GM21526 (cell line): ENCODE measurements at regions not wholly inside any gene's neighbourhood (a gene's known extent, or its start where the extent isn't known, plus 50 kb on each side); places are given as distances from the start of the nearest gene placed in this dataset.
"Not testable (repeated sequence)": the region's sequence is repeated elsewhere in the genome, so short reads cannot be mapped to it uniquely, and the experiment has no call there.

ENCODE experiments used
- ATAC-seq: cut with Tn5 transposase; IDR thresholded peaks from one replicate; pipeline ENCODE4 v1.9.1; 2021; ENCODE audit warnings: moderate library complexity; ENCODE audit not compliant: unreplicated experiment, low FRiP score

- ATAC-seq, result no peak
Measured at GRCh38 chr5:145585443-145586148, 249.5 kb downstream of the PRELID2 start.

DNA sequence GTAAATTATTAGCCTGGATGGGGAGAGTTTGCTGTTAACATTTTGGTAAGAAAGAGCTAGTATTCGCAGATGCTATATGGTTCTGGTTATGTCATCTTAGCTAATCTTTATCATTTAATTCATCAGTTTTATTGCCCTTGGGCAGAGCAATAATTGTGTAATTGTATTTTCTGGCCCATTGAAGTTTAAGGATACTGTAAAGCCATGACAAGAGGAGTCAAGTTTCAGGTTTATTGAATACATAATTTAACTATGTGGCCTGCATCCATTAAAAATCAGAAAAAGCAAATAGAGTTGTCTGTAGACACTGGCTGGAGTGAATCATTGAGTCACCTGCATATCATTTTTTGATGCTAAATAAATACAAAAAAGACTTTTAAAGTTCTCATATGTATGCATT lies 255.8 kb downstream of the PRELID2 start:
- no peak for ATAC-seq

DNA sequence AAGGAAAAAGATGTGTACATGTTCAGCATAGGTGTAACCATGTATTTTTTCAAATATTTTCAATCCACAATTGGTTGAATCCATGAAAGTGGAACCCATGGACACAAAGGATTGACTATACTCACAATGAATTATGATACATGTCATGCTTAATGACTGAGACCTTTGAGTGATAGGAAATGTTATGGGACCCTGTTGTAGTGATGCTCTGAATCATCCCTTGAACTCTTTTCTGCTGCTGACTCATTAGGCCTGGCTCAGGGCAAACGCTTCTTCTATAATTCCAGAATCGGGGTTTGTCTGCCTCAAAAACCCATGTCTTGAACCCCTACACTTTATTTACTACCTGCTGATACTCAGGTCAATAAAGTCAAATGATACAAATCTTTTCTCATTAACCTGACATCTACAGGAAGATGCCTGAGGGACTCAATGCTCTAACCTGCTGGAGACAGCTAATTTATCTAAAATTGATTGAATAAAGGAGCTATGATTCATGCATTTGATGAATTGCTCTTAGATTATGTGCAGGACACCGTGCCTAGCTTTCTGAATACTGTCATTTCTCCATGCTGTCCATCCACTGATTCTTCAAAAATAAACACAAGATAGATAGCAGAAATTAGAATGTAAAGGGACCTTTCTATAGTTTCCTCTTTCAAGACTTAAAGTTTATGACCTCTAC lies 260.1 kb downstream of the PRELID2 start:
- no peak for ATAC-seq

GRCh38 chr5:145568581-145568980 lies 266.6 kb downstream of the PRELID2 start:
- ATAC-seq, result no peak

DNA sequence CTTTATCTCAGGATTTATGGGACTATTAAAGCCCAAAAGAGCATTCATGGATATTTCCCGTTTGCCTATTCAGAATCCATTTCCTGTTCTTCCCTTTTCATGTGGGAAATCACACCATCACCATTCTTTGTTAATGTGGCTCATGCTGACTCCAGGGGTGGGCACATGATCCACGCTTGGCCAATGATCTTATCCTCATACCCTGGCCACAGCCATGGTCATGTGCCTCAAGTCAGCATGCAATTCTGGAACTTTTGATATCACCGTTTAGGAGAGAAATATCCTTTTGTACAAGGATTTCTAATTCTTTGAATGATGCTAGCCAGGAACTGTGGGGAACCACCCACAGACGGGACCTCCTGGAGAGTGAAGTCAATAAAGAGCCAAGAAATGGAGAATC lies 272.2 kb downstream of the PRELID2 start:
- ATAC-seq, result no peak

DNA sequence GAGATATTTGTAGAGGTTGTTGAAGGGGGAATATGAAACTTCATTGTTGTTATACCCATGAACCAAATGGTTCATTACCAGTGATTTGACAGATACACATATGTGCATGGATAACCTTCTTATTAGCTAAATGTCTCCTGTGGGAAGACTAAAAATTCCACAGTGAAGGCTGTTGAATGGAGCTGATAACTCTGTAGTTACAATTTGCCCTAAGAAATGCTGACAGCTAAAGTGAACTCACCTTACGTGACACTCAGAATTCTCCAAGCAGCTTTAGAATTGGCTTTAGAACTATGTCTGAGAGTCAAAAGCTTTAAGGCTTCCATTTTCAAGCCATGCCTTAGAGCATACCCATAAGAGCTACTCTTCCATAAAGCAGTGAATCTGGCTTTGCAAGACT lies 276.9 kb downstream of the PRELID2 start:
- no peak for ATAC-seq

DNA sequence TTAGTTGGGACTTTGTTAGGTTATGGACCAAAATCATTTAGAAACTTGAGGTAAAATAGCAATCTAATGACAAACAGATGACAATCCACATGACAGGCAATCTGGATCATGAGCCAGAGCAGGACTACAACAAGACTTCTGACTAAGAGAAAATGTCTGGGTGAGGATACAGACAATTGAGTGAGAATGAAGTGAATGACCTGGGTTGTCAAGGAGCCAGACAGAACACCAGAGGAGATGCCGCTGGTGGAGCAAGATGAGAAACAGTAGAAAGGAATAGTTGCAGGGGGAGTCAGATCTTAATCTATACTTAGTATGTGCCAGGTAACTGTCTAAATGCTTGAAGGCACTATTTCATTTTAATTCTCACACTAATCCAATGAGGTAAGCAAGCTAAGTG lies 277.8 kb downstream of the PRELID2 start:
- ATAC-seq, result no peak

DNA sequence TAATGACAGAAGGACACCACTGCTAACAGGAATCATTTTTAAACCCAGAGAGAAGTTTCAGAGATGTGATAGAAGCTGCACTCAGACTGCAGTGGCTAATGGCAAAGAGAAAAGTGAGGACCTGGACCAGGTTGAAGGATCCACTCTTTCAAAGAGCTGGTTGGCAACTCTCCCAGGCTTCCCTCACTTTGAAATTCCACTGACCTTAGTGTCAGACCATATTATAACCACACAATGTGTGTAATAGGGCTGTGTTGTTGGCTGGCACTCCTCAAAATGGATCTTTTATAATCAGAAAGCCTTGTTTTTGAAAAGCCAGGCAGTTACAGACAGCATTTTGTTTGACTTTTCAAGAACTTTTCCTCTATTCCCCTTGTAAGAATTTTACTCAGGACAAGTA lies 280.7 kb downstream of the PRELID2 start:
- no peak for ATAC-seq

GRCh38 chr5:145553177-145553576 lies 282.0 kb downstream of the PRELID2 start:
- ATAC-seq, result no peak

DNA sequence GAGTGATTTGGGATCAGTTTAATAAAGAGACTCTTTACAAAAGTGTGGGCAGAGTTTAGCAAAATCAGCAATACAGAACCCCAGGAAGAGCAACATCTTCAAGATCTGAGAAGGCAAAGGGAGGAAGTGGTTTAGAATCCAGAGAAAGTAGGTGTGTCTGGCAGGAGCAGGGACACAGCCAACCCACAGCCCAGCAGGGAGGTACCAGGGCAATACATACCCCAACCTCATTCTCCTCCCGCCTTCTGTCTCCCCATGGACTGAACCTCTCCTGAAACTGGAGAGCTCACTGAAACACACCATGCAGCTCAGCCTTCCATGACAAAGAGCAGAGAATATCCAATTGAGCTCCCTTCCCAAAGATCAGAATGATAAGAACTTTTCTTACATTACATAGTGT lies 283.4 kb downstream of the PRELID2 start:
- no peak for ATAC-seq

DNA sequence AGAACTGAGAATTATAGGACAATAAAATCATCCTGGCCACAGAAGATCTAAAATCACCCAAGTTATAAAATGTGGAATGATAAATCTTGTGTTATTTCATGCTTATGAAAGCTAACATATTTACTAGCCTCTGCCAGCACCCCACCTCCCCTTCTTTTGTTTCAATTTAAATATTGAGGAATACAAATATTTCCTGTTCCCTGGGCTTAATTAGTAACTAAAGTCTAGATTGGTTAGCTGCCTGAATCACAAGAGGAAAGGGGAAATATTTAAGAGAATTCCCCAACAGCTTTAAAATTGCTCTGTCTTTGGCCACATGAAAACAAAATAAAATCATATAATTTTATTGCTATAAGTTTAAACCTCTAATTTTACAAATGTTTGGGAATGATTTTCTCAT lies 287.0 kb downstream of the PRELID2 start:
- no peak for ATAC-seq

- ATAC-seq, result no peak
Measured at GRCh38 chr5:145544401-145544800, 290.7 kb downstream of the PRELID2 start.

- no peak for ATAC-seq
Measured at GRCh38 chr5:145543968-145544367, 291.2 kb downstream of the PRELID2 start.

DNA sequence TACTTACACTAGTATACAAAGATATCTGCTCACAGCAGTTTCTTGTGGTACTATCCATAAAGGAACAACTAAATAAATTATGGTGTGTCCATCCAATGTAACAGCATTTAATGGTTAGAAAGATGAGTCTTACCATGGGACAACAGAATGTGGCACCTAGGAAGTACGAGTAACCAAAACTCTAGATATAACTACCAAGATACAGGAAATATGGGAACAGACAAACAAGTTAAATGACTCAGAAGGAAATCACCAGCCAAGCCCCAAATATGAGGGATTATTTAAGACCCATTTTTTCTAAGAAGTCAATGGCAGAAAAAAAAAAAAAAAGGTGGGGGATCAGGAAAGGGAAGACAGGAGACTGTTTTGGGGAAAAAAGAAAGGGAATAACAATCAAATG lies 294.8 kb downstream of the PRELID2 start:
- ATAC-seq, result no peak

DNA sequence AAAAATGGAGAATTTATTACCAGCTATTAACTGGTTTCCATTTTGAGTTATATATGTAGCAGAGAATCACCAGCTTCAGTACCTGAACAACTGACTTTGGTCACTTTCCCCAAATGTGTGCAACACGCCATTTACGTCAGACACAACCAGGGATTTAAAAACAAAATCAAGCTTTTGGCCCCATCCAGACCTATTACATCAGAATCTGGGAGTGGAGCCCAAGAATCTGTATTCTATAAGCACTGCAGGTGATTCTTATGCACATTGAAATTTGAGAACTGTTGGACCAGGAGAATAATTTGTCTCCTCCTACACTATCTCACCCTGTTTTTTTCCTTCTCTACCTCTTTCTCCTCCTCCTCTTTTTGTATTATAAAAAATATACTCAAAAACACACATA lies 295.9 kb downstream of the PRELID2 start:
- no peak for ATAC-seq

DNA sequence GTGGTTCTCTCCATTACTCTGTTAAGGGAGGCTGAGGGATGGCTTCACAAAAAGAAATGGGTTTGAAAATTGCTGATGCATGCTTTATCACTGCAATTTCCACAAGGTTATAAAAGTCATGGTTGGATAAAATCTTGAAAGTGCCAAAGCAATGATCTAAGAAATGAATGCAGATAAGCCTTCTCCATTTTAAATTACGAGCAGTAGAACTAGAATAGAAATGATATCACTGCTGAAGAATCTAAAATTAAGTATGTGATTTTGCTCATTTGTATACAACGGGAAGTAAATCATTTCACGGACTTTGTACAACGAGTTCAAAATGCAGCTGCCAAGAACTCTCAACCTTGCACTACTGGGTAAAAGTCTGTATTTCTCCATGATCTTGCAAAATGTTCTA lies 299.0 kb downstream of the PRELID2 start:
- ATAC-seq, result no peak

GRCh38 chr5:145531038-145531734 lies 304.0 kb downstream of the PRELID2 start:
- no peak for ATAC-seq

DNA sequence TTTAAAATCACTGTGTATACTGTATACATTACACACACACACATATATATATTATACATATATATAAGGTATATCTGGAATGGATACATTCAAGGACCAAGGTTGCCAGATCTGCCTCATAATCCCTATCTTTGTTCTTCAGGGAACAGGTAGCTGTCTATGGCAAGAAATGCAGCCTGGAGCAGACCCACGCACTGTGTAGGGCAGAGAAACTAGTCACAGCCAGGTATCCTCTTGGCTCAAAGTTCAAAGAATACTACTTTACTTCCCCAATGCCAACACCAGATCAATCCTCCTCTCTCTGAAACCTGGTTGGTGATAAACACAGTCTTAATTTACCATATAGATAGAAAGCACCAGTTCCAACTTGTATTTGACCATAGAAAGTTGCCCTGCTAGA lies 313.6 kb downstream of the PRELID2 start:
- ATAC-seq, result no peak

DNA sequence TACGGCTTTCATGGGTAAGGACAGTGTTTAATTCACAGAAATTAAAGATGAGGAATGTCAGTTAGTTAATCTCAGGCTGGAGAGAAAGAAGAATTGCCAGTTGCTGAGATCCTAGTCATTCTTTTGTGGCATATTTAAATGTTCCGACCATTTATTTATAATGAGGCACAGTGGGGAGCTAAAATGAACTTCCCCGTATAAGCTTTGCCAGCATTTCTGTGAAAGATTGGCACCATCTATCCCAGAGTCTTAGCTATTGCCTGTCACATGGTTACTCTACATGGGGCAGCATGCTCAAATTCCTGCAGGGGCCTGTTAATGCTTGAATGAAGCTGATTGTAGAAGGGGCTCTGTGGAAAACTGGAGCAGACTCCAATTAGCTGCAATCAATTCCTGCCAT lies 314.1 kb downstream of the PRELID2 start:
- ATAC-seq, result no peak

DNA sequence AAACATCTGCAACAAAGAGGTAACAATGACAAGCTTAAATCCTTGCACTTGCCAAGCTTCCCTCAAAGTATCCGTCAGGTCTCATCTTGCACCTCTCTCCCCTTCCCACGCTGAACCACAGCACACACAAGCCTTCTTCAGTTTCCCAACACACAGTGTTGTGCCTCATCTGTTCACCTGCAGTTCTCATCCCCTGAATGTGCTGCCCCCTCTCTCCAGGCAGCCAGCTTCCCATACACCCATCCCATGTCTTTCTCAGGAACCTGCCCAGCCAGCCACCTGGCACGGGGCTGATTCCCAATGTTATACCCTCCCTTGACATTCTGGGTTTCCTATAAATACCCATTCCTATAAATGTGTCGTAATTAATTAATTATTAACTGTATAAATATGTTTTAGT lies 314.8 kb downstream of the PRELID2 start:
- ATAC-seq, result no peak

GRCh38 chr5:145517588-145517987 lies 317.6 kb downstream of the PRELID2 start:
- not testable (repeated sequence) for ATAC-seq

DNA sequence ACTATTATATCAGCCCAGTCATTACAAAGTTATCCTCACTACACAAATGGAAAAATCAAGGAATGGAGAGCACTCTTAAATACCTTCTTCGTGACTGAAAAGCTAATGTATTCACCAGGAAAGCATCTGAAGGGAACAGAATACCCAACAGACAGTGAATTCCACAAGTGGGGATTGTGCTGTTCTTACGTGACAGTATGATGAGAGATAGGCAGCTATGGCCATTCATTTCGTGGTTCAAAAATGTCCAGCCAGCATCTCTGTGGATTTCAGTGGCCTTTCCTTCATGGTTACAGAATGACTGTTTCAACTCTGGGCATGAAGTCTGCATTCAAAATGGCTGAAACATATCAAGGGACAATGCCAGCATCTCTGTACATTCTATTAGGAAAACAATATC lies 323.8 kb downstream of the PRELID2 start:
- no peak for ATAC-seq
